B cell (primary cell): ENCODE measurements at regions not wholly inside any gene's neighbourhood (a gene's known extent, or its start where the extent isn't known, plus 50 kb on each side); places are given as distances from the start of the nearest gene placed in this dataset.

Experiments
- ATAC-seq: fragments of 200-7000 bp; cut with Tn5 transposase; one replicate; pipeline ENCODE4 v1.10.0; 2021; ENCODE audit warnings: low read depth, mild to moderate bottlenecking, moderate number of reproducible peaks, moderate library complexity
- CTCF ChIA-PET: fragments of 350-600 bp; sonication (Branson Sonifier 250); formaldehyde crosslinking; loops from one replicate; lab custom pipeline; 2021; ENCODE audit warnings: antibody characterized with exemption, inconsistent platforms; lab: Charles Lee
- POLR2A ChIA-PET: fragments of 350-600 bp; sonication (Branson Sonifier 250); formaldehyde crosslinking; loops from one replicate; lab custom pipeline; 2021; ENCODE audit warnings: antibody characterized with exemption; lab: Charles Lee
- DNase-seq: peaks from one replicate; pipeline ENCODE4 v3.0.0; 2013
- H2AFZ ChIP-seq: 2 replicates; pipeline ENCODE4 v1.6.1; 2012; ENCODE audit warnings: mild to moderate bottlenecking, low read depth, low read length; ENCODE audit not compliant: insufficient read depth, poor library complexity, severe bottlenecking
- H3K27ac ChIP-seq, 2 donors: 1 replicate in 1 of 2; 2 replicates in 1 of 2; pipeline ENCODE4 v1.5.1; 2012 to 2013; ENCODE audit warnings: low read length in 2 of 2, mild to moderate bottlenecking in 2 of 2, moderate library complexity in 1 of 2
- H3K27me3 ChIP-seq, 4 experiments: fragments of 200-600 bp in 1 of 4; sonication (generic) in 1 of 4; replicated peaks in 1 of 4; 1 replicate in 2 of 4; 2 replicates in 2 of 4; pipeline versions ENCODE4 v1.6.1 to v1.7.0; 2013 to 2016; ENCODE audit warnings: low read length in 3 of 4, mild to moderate bottlenecking in 2 of 4, mixed read lengths in 1 of 4, moderate library complexity in 1 of 4; ENCODE audit not compliant: insufficient read depth in 4 of 4, control insufficient read depth in 3 of 4; ENCODE audit errors: control extremely low read depth in 1 of 4
- H3K36me3 ChIP-seq, 2 experiments: replicated peaks in 1 of 2; 1 replicate in 1 of 2; 2 replicates in 1 of 2; pipeline versions ENCODE4 v1.6.1 to v1.7.1; 2013; ENCODE audit warnings: low read length in 1 of 2; ENCODE audit not compliant: insufficient read depth in 2 of 2, control insufficient read depth in 1 of 2; ENCODE audit errors: control extremely low read depth in 1 of 2, extremely low read depth in 1 of 2
- H3K4me1 ChIP-seq, 2 donors: fragments of 200-600 bp in 1 of 2; sonication (generic) in 1 of 2; 1 replicate in 1 of 2; 2 replicates in 1 of 2; pipeline versions ENCODE4 v1.5.1 to v1.6.1; 2013 to 2017; ENCODE audit warnings: low read length in 2 of 2; ENCODE audit not compliant: control insufficient read depth in 2 of 2, insufficient read depth in 2 of 2
- H3K4me2 ChIP-seq: replicated peaks from 2 replicates; pipeline ENCODE3; 2012; ENCODE audit warnings: mild to moderate bottlenecking, low read depth, low read length; ENCODE audit not compliant: poor library complexity, severe bottlenecking
- H3K4me3 ChIP-seq, 5 experiments: fragments of 200-600 bp in 1 of 5; sonication (generic) in 1 of 5; 1 replicate in 3 of 5; 2 replicates in 2 of 5; pipeline versions ENCODE4 v1.5.1 to v1.7.0; 2011 to 2016; ENCODE audit warnings: low read length in 4 of 5, mild to moderate bottlenecking in 4 of 5, low read depth in 2 of 5, control low read depth in 1 of 5, moderate library complexity in 1 of 5; ENCODE audit not compliant: insufficient read depth in 1 of 5; ENCODE audit errors: control extremely low read depth in 1 of 5, extremely low read depth in 1 of 5
- H3K79me2 ChIP-seq: fragments of 200-600 bp; sonication (generic); one replicate; pipeline ENCODE4 v1.6.0; 2016; ENCODE audit warnings: low read length; ENCODE audit not compliant: control insufficient read depth, insufficient read depth
- H3K9ac ChIP-seq: fragments of 200-600 bp; sonication (generic); 2 replicates; pipeline ENCODE4 v1.6.1; 2017; ENCODE audit warnings: mild to moderate bottlenecking, low read length, moderate library complexity
- H3K9me3 ChIP-seq, 3 donors: one replicate each; pipeline versions ENCODE4 v1.6.1 to v1.7.1; 2013; ENCODE audit warnings: low read length in 2 of 3; ENCODE audit not compliant: control insufficient read depth in 2 of 3, insufficient read depth in 1 of 3; ENCODE audit errors: control extremely low read depth in 1 of 3
- H4K20me1 ChIP-seq: 2 replicates; pipeline ENCODE4 v1.6.0; 2012; ENCODE audit warnings: mild to moderate bottlenecking, low read length; ENCODE audit not compliant: insufficient read depth, control insufficient read depth, poor library complexity, severe bottlenecking
- H3K27ac Mint-ChIP-seq: one replicate; pipeline ENCODE4 v1.8.0; 2021; ENCODE audit warnings: mixed read lengths
- H3K27me3 Mint-ChIP-seq: one replicate; pipeline ENCODE4 v1.8.0; 2021; ENCODE audit warnings: mixed read lengths
- H3K4me1 Mint-ChIP-seq: one replicate; pipeline ENCODE4 v1.8.0; 2021; ENCODE audit warnings: mixed read lengths
- H3K4me3 Mint-ChIP-seq: one replicate; pipeline ENCODE4 v1.8.0; 2021; ENCODE audit warnings: mixed read lengths
- H3K9me3 Mint-ChIP-seq: one replicate; pipeline ENCODE4 v1.8.0; 2022; ENCODE audit warnings: mixed read lengths; ENCODE audit not compliant: insufficient read depth
- EZH2 ChIP-seq: IDR thresholded peaks from 2 replicates; pipeline ENCODE4 v1.6.1; 2012; ENCODE audit warnings: borderline replicate concordance, low read depth, mild to moderate bottlenecking, moderate library complexity, low read length; ENCODE audit not compliant: insufficient read depth, poor library complexity, severe bottlenecking
- WGBS: methylation state at CpG from one replicate; pipeline ENCODE4 v1.1.5; 2013; ENCODE audit warnings: missing lambda C conversion rate; ENCODE audit not compliant: insufficient coverage; 5-methylcytosine and 5-hydroxymethylcytosine counted together
- intact Hi-C: fragments of 100-400 bp; cut with micrococcal nuclease; formaldehyde crosslinking; loops from one replicate; pipeline ENCODE4 v1.10.0; 2022
- TF ChIP-seq, protein P1 (sequence below): fragments of 200-600 bp; IDR thresholded peaks from one replicate; pipeline ENCODE4 v1.8.0; 2022; ENCODE audit warnings: antibody characterized with exemption, mild to moderate bottlenecking

DNA sequence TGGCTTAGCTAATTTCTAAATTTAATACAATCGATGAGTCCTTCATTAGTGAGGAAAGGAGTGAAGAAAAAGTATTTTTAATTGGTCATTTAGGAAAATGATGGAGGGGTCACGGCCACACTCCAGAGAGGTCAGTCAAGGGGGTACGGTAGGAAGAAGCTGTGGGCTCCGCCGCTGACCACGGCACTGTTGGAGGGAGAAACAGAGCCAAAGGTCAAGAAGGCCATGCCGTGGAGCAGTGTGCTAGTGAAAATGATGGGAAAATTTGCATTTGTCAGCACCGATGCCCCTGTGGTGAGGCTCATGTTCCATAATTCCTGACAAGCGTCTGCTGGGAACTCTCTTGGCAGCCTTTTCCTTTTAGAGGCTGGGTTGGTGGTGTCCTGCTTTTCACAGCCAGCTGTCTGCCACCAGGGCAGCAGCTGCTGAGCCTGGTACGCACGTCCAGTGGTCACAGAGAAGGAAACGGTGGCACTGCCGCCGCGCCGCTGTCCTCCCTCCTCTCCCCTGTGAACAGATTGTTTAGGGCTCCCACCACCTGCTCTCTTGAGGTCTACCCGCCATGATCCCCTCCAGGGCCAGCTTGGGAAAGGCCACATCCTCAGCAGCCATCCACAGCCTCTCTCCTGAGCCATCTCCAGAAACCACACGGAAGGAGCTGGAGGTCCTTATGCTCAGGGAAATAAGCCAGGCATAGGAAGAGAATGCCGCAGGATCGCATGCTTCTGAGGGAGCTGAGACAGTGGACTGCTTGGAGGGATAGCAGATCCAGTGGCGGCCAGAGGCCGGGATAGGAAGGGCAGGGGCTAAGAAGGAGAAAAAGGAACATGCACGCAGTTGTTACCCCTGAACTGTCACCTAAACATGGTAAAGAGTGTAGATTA, 263.7 kb upstream of the PPP2R2D start:
- peaks cover 2% of the 10 kb centered on the region for H3K9me3 Mint-ChIP-seq
- peaks cover 0 to 26% (median 0%) of the 10 kb centered on the region in 3 donors for H3K9me3 ChIP-seq
- TF ChIP-seq, protein P1, sequence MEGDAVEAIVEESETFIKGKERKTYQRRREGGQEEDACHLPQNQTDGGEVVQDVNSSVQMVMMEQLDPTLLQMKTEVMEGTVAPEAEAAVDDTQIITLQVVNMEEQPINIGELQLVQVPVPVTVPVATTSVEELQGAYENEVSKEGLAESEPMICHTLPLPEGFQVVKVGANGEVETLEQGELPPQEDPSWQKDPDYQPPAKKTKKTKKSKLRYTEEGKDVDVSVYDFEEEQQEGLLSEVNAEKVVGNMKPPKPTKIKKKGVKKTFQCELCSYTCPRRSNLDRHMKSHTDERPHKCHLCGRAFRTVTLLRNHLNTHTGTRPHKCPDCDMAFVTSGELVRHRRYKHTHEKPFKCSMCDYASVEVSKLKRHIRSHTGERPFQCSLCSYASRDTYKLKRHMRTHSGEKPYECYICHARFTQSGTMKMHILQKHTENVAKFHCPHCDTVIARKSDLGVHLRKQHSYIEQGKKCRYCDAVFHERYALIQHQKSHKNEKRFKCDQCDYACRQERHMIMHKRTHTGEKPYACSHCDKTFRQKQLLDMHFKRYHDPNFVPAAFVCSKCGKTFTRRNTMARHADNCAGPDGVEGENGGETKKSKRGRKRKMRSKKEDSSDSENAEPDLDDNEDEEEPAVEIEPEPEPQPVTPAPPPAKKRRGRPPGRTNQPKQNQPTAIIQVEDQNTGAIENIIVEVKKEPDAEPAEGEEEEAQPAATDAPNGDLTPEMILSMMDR = no peak
- TF ChIP-seq EZH2 = no peak
- H2AFZ ChIP-seq = no peak overlapping the region
- no peak overlapping the region for H3K27ac Mint-ChIP-seq
- H3K4me1 ChIP-seq = no peaks in the 10 kb centered on the region
- no peak overlapping the region for H3K27ac ChIP-seq
- ChIA-PET POLR2A (no interaction called here), CTCF (no interaction called here)
- H4K20me1 ChIP-seq = no peaks in the 10 kb centered on the region
- H3K9ac ChIP-seq = no peak overlapping the region
- no peak overlapping the region for H3K4me2 ChIP-seq
- peaks cover 4% of the 10 kb centered on the region for H3K27me3 Mint-ChIP-seq
- H3K4me1 Mint-ChIP-seq = no peaks in the 10 kb centered on the region
- ATAC-seq (no peak), DNase-seq (no peak)
- peaks cover 0 to 5% (median 1%) of the 10 kb centered on the region in 4 experiments for H3K27me3 ChIP-seq
- no peak overlapping the region for H3K4me3 Mint-ChIP-seq
- H3K36me3 ChIP-seq = no peaks in the 10 kb centered on the region
- H3K4me3 ChIP-seq = no peak overlapping the region
- WGBS = 86% methylated on average over 21 of the region's 23 CpGs
- H3K79me2 ChIP-seq = no peaks in the 10 kb centered on the region
- intact Hi-C loops = no loop called here
